Cardiac muscle cell (in vitro differentiated cells and primary cell): ENCODE measurements at regions not wholly inside any gene's neighbourhood (a gene's known extent, or its start where the extent isn't known, plus 50 kb on each side); places are given as distances from the start of the nearest gene placed in this dataset.
"Not testable (repeated sequence)": the region's sequence is repeated elsewhere in the genome, so short reads cannot be mapped to it uniquely, and the experiment has no call there.

Experiments
- DNase-seq, 2 donors: peaks; one replicate each; pipeline versions ENCODE4 v3.0.0 to v3.0.0-alpha.2; 2010 to 2017; ENCODE audit warnings: low read depth in 1 of 2, low spot score in 1 of 2
- H3K27ac ChIP-seq: fragments of 200-600 bp; sonication (generic); 2 replicates; pipeline ENCODE4 v1.5.1; 2016
- H3K27me3 ChIP-seq: fragments of 200-600 bp; sonication (generic); 2 replicates; pipeline ENCODE4 v1.6.0; 2016; ENCODE audit warnings: control low read depth
- H3K36me3 ChIP-seq: fragments of 200-600 bp; sonication (generic); 2 replicates; pipeline ENCODE4 v1.5.1; 2016; ENCODE audit warnings: control low read depth
- H3K4me1 ChIP-seq: fragments of 200-600 bp; sonication (generic); 2 replicates; pipeline ENCODE4 v1.8.1; 2017; ENCODE audit warnings: low read depth, mild to moderate bottlenecking, mixed run types
- H3K4me3 ChIP-seq: fragments of 200-600 bp; sonication (generic); 2 replicates; pipeline ENCODE4 v1.5.1; 2016; ENCODE audit warnings: mild to moderate bottlenecking
- H3K9me3 ChIP-seq: fragments of 200-600 bp; sonication (generic); 2 replicates; pipeline ENCODE4 v1.5.1; 2017; ENCODE audit warnings: low read depth, mild to moderate bottlenecking, control low read depth
- CTCF ChIP-seq: IDR thresholded peaks from 2 replicates; pipeline ENCODE4 v1.5.1; 2012; ENCODE audit warnings: low read depth, mild to moderate bottlenecking, low read length

GRCh38 chr15:77869021-77869895 lies 208.3 kb downstream of the TBC1D2B start:
- peaks cover 5% of the 10 kb centered on the region for H3K4me1 ChIP-seq
- no peak overlapping the region for H3K27ac ChIP-seq
- H3K9me3 ChIP-seq = no peaks in the 10 kb centered on the region
- no peak for DNase-seq
- H3K36me3 ChIP-seq = no peaks in the 10 kb centered on the region
- TF ChIP-seq CTCF = no peak
- no peak overlapping the region for H3K4me3 ChIP-seq
- peaks cover 2% of the 10 kb centered on the region for H3K27me3 ChIP-seq

GRCh38 chr15:77868048-77868629 lies 209.4 kb downstream of the TBC1D2B start:
- not testable (repeated sequence) for H3K27me3 ChIP-seq, DNase-seq, H3K4me3 ChIP-seq, H3K36me3 ChIP-seq, H3K9me3 ChIP-seq, H3K4me1 ChIP-seq, H3K27ac ChIP-seq

- no peak for DNase-seq
- Histone ChIP-seq H3K4me1 (peaks cover 16% of the 10 kb centered on the region), H3K4me3 (no peak overlapping the region), H3K27ac (no peak overlapping the region), H3K36me3 (no peaks in the 10 kb centered on the region), H3K27me3 (peaks cover 2% of the 10 kb centered on the region), H3K9me3 (no peaks in the 10 kb centered on the region)
- TF ChIP-seq CTCF = no peak
Measured at GRCh38 chr15:77867266-77868047, 210.1 kb downstream of the TBC1D2B start.

GRCh38 chr15:77866596-77867125 lies 210.8 kb downstream of the TBC1D2B start:
- Histone ChIP-seq H3K27me3 (peaks cover 2% of the 10 kb centered on the region), H3K9me3 (no peaks in the 10 kb centered on the region)

GRCh38 chr15:77866186-77866585 lies 211.3 kb downstream of the TBC1D2B start:
- H3K27me3 ChIP-seq = peaks cover 2% of the 10 kb centered on the region
- no peaks in the 10 kb centered on the region for H3K9me3 ChIP-seq
- DNase-seq = no peak
- peaks cover 19% of the 10 kb centered on the region for H3K4me1 ChIP-seq
- no peak for TF ChIP-seq CTCF
- H3K4me3 ChIP-seq = no peak overlapping the region
- H3K27ac ChIP-seq = no peak overlapping the region
- no peaks in the 10 kb centered on the region for H3K36me3 ChIP-seq

More at GRCh38 chr15:77866596-77867125, 210.8 kb downstream of the TBC1D2B start:
- TF ChIP-seq CTCF = no peak
- Histone ChIP-seq H3K4me1 (peaks cover 21% of the 10 kb centered on the region), H3K27ac (no peak overlapping the region), H3K4me3 (no peak overlapping the region), H3K36me3 (no peaks in the 10 kb centered on the region)
- DNase-seq = no peak
